Erythroblast (primary cell): ENCODE measurements at regions not wholly inside any gene's neighbourhood (a gene's known extent, or its start where the extent isn't known, plus 50 kb on each side); places are given as distances from the start of the nearest gene placed in this dataset.

Experiments
- GATA1 ChIP-seq: IDR thresholded peaks from 2 replicates; pipeline ENCODE4 v1.6.1; 2011; ENCODE audit warnings: low read depth, mild to moderate bottlenecking, control low read depth, low read length, moderate library complexity
- POLR2A ChIP-seq: IDR thresholded peaks from 2 replicates; pipeline ENCODE4 v1.6.1; 2011; ENCODE audit warnings: mild to moderate bottlenecking, low read length

GRCh38 chr2:15705310-15705709 is 113.6 kb downstream of the DDX1 start:
- TF ChIP-seq POLR2A: no peak
- no peak for TF ChIP-seq GATA1
